Gastrocnemius medialis (tissue), 4 donors: ENCODE measurements at regions not wholly inside any gene's neighbourhood (a gene's known extent, or its start where the extent isn't known, plus 50 kb on each side); places are given as distances from the start of the nearest gene placed in this dataset.
"Not testable (repeated sequence)": the region's sequence is repeated elsewhere in the genome, so short reads cannot be mapped to it uniquely, and the experiment has no call there.

Experiments used
- CTCF ChIP-seq, 5 experiments: fragments of 450-650 bp in 3 of 5; fragments of 200-600 bp in 2 of 5; sonication (generic) in 2 of 5; IDR thresholded peaks in 4 of 5; conservative IDR thresholded peaks in 1 of 5; 1 replicate in 4 of 5; 2 replicates in 1 of 5; pipeline ENCODE4 v1.5.1; 2016 to 2019; ENCODE audit warnings: antibody characterized with exemption in 5 of 5, mild to moderate bottlenecking in 3 of 5, moderate library complexity in 3 of 5
- POLR2A ChIP-seq, 2 donors: fragments of 450-650 bp; IDR thresholded peaks; one replicate each; pipeline ENCODE4 v1.6.1; 2017; ENCODE audit warnings: antibody characterized with exemption in 2 of 2, mild to moderate bottlenecking in 2 of 2, moderate library complexity in 2 of 2

- not testable (repeated sequence) for TF ChIP-seq CTCF (IDR thresholded peaks at IDR 0.05 in 4 of 5, conservative IDR thresholded peaks at IDR 0.05 in 1 of 5); POLR2A (IDR thresholded peaks at IDR 0.05)
Measured at GRCh38 chr11:92465410-92465809, 240.8 kb downstream of the FAT3 start.
